Endothelial cell of umbilical vein (primary cell): ENCODE measurements at regions not wholly inside any gene's neighbourhood (a gene's known extent, or its start where the extent isn't known, plus 50 kb on each side); places are given as distances from the start of the nearest gene placed in this dataset.

Source experiments
- BruUV-seq: library from RNA; stranded (reverse); fragments of 400-500 nt; replicated peaks from 2 replicates; lab custom pipeline; 2021; lab: Mats Ljungman, UMichigan
- CTCF ChIA-PET: fragments of 300-600, 350-600 bp; sonication (Branson Sonifier 250); formaldehyde crosslinking; loops from one replicate; lab custom pipeline; 2021; ENCODE audit warnings: antibody characterized with exemption, inconsistent platforms; lab: Charles Lee
- POLR2A ChIA-PET: fragments of 300-600, 350-600 bp; sonication (Branson Sonifier 250); formaldehyde crosslinking; loops from one replicate; lab custom pipeline; 2021; ENCODE audit warnings: antibody characterized with exemption, inconsistent platforms; lab: Charles Lee
- DNase-seq: peaks from one replicate; pipeline ENCODE4 v3.0.0-alpha.2; 2011; ENCODE audit warnings: low read depth, low spot score
- FAIRE-seq: peaks from 2 replicates; lab custom pipeline; 2011; peaks lifted over from hg19 to GRCh38; lab: Jason Lieb, UNC
- H2AFZ ChIP-seq: 2 replicates; pipeline ENCODE4 v1.6.0; 2012; ENCODE audit warnings: low read depth, low read length, control low read depth, inconsistent platforms
- H3K27ac ChIP-seq: 2 replicates; pipeline ENCODE4 v1.5.1; 2011; ENCODE audit warnings: low read depth, mild to moderate bottlenecking, control low read depth, low read length, moderate library complexity; ENCODE audit not compliant: insufficient read depth
- H3K27me3 ChIP-seq, 2 experiments: 2 replicates each; pipeline versions ENCODE4 v1.6.0 to v1.6.1; 2011; ENCODE audit warnings: low read length in 2 of 2, mixed read lengths in 1 of 2; ENCODE audit not compliant: control insufficient read depth in 2 of 2, insufficient read depth in 2 of 2
- H3K36me3 ChIP-seq, 2 experiments: 2 replicates in 1 of 2; 3 replicates in 1 of 2; pipeline ENCODE4 v1.5.1; 2011; ENCODE audit warnings: low read length in 2 of 2, mild to moderate bottlenecking in 1 of 2, moderate library complexity in 1 of 2; ENCODE audit not compliant: control insufficient read depth in 2 of 2, insufficient read depth in 2 of 2; ENCODE audit errors: extremely low read depth in 1 of 2
- H3K4me1 ChIP-seq: 3 replicates; pipeline ENCODE4 v1.5.1; 2011; ENCODE audit warnings: mild to moderate bottlenecking, low read length; ENCODE audit not compliant: control insufficient read depth, insufficient read depth; ENCODE audit errors: extremely low read depth
- H3K4me2 ChIP-seq: 2 replicates; pipeline ENCODE4 v1.6.1; 2011; ENCODE audit warnings: low read length, control low read depth, mixed read lengths; ENCODE audit not compliant: insufficient read depth
- H3K4me3 ChIP-seq, 3 experiments: fragments of 200-600 bp in 1 of 3; sonication (generic), shearing (Covaris generic) in 1 of 3; replicated peaks in 1 of 3; 2 replicates each; pipeline ENCODE4 v1.5.1; 2011 to 2016; ENCODE audit warnings: control low read depth in 3 of 3, low read length in 3 of 3, mild to moderate bottlenecking in 2 of 3, inconsistent platforms in 1 of 3, low read depth in 1 of 3, moderate library complexity in 1 of 3; ENCODE audit not compliant: insufficient read depth in 1 of 3
- H3K79me2 ChIP-seq: 2 replicates; pipeline ENCODE4 v1.6.0; 2012; ENCODE audit warnings: low read length, inconsistent platforms; ENCODE audit not compliant: control insufficient read depth, insufficient read depth
- H3K9ac ChIP-seq: replicated peaks from 2 replicates; pipeline ENCODE3; 2011; ENCODE audit warnings: low read length, control low read depth; ENCODE audit not compliant: insufficient read depth; ENCODE audit errors: extremely low read depth
- H3K9me1 ChIP-seq: replicated peaks from 3 replicates; pipeline ENCODE4 v1.6.0; 2011; ENCODE audit warnings: mild to moderate bottlenecking, low read length; ENCODE audit not compliant: control insufficient read depth, insufficient read depth; ENCODE audit errors: extremely low read depth
- H3K9me3 ChIP-seq: replicated peaks from 2 replicates; pipeline ENCODE4 v1.5.1; 2012; ENCODE audit warnings: low read length, inconsistent platforms; ENCODE audit not compliant: control insufficient read depth, insufficient read depth
- H4K20me1 ChIP-seq: replicated peaks from 2 replicates; pipeline ENCODE3; 2011; ENCODE audit warnings: mild to moderate bottlenecking, low read length; ENCODE audit not compliant: control insufficient read depth, insufficient read depth; ENCODE audit errors: extremely low read depth
- EZH2 ChIP-seq: IDR thresholded peaks from 2 replicates; pipeline ENCODE4 v1.6.1; 2012; ENCODE audit warnings: borderline replicate concordance, low read depth, mild to moderate bottlenecking, moderate library complexity, low read length, inconsistent platforms; ENCODE audit not compliant: severe bottlenecking
- GATA2 ChIP-seq: IDR thresholded peaks from 2 replicates; pipeline ENCODE4 v1.7.0; 2011; ENCODE audit warnings: low read depth, mild to moderate bottlenecking, moderate library complexity, mixed read lengths, low read length; ENCODE audit not compliant: insufficient read length, insufficient read depth
- JUN ChIP-seq: IDR thresholded peaks from 2 replicates; pipeline ENCODE4 v1.6.1; 2011; ENCODE audit warnings: borderline replicate concordance, low read depth; ENCODE audit not compliant: insufficient read length, insufficient read depth
- MAX ChIP-seq: IDR thresholded peaks from 2 replicates; pipeline ENCODE4 v1.6.1; 2011; ENCODE audit not compliant: insufficient read depth, insufficient read length
- MYC ChIP-seq: IDR thresholded peaks from one replicate; pipeline ENCODE4 v1.6.1; 2011; ENCODE audit warnings: mild to moderate bottlenecking, low read depth, low read length
- POLR2AphosphoS5 ChIP-seq: IDR thresholded peaks from 2 replicates; pipeline ENCODE4 v1.6.1; 2012; ENCODE audit warnings: low read depth, mild to moderate bottlenecking, control low read depth, low read length, moderate library complexity; ENCODE audit not compliant: insufficient read depth
- dilution Hi-C: fragments of 300-500 bp; cut with MboI; formaldehyde crosslinking; loops from one replicate; pipeline ENCODE4 v1.15.0; 2019; ENCODE audit warnings: low sequenced_read_pairs; ENCODE audit not compliant: extremely low pct_ligation_motif_present
- intact Hi-C: fragments of 100-400 bp; cut with micrococcal nuclease; formaldehyde crosslinking; loops from one replicate; pipeline ENCODE4 v1.10.0; 2022

DNA sequence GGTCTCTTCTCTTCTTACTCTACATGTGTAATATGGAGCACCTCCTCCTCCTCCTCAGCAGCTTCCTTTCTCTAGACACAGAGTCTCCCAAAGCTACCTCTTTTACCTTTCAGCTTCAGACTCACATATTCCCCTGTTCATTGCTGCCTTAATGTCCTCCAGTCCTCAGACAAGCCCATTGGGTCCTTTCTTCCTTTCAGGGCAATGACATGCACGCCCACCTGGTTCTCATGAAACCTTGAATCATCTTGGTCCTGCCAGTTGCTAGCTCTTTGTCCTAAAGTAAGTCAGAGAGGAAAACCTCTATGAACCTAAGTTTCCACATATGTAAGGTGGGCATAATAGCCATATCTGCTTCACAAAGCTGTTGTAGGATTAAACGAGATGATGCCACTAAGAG lies 227.0 kb downstream of the RPS24 start:
- FAIRE-seq (no peak), DNase-seq (no peak)
- Histone ChIP-seq H3K27ac (no peak overlapping the region), H3K79me2 (no peaks in the 10 kb centered on the region), H3K9me1 (no peaks in the 10 kb centered on the region), H4K20me1 (no peaks in the 10 kb centered on the region), H3K27me3 (no peaks in the 10 kb centered on the region), H3K4me2 (no peak overlapping the region), H3K4me3 (no peak overlapping the region), H3K9me3 (no peaks in the 10 kb centered on the region), H3K4me1 (peaks cover 10% of the 10 kb centered on the region), H2AFZ (no peak overlapping the region), H3K9ac (no peak overlapping the region), H3K36me3 (no peaks in the 10 kb centered on the region)
- TF ChIP-seq MAX (no peak), JUN (no peak), POLR2AphosphoS5 (no peak)
- dilution Hi-C loops (no loop called here), intact Hi-C loops (no loop called here)
- no TSS peak for BruUV-seq
- ChIA-PET POLR2A (no interaction called here), CTCF (interaction anchor here (1.2 to 1.5 kb wide), 3 partner anchors 10 to 277 kb away, joined by 3 to 5 read pairs (median 5); no protein-coding TSS in a partner anchor)

GRCh38 chr10:78261291-78261690 lies 227.6 kb downstream of the RPS24 start:
- H3K9me1 ChIP-seq = no peaks in the 10 kb centered on the region
- H3K4me2 ChIP-seq = no peak overlapping the region
- H3K27ac ChIP-seq = no peak overlapping the region
- FAIRE-seq (no peak), DNase-seq (no peak)
- CTCF ChIA-PET = interaction anchor here (1.2 to 1.5 kb wide), 2 partner anchors 10 to 276 kb away, joined by 3 to 5 read pairs; no protein-coding TSS in a partner anchor
- H3K4me1 ChIP-seq = peaks cover 5% of the 10 kb centered on the region
- intact Hi-C loops (no loop called here), dilution Hi-C loops (no loop called here)
- H4K20me1 ChIP-seq = no peaks in the 10 kb centered on the region
- BruUV-seq = no TSS peak
- H3K4me3 ChIP-seq = no peak overlapping the region
- no peak overlapping the region for H2AFZ ChIP-seq
- no peaks in the 10 kb centered on the region for H3K36me3 ChIP-seq
- no peaks in the 10 kb centered on the region for H3K27me3 ChIP-seq
- no peak overlapping the region for H3K9ac ChIP-seq
- H3K9me3 ChIP-seq = no peaks in the 10 kb centered on the region
- H3K79me2 ChIP-seq = no peaks in the 10 kb centered on the region
- POLR2A ChIA-PET = no interaction called here
- TF ChIP-seq EZH2 (no peak), POLR2AphosphoS5 (no peak), JUN (no peak), GATA2 (no peak), MYC (no peak), MAX (no peak)
